Activated CD8-positive, alpha-beta T cell treated with anti-CD3 and anti-CD28 coated beads, Interleukin-2, amount 10 ng/mL, durations not matched to agents 7 days and 5 days (primary cell): ENCODE measurements at regions not wholly inside any gene's neighbourhood (a gene's known extent, or its start where the extent isn't known, plus 50 kb on each side); places are given as distances from the start of the nearest gene placed in this dataset.
"Not testable (repeated sequence)": the region's sequence is repeated elsewhere in the genome, so short reads cannot be mapped to it uniquely, and the experiment has no call there.

ENCODE experiments used
- ATAC-seq: fragments of 150-1000 bp; cut with Tn5 transposase; one replicate; pipeline ENCODE4 v1.10.0; 2021; ENCODE audit warnings: moderate library complexity
- CTCF ChIA-PET: fragments of 350-600 bp; sonication (Branson Sonifier 250); formaldehyde crosslinking; loops from one replicate; lab custom pipeline; 2021; ENCODE audit warnings: antibody characterized with exemption; lab: Charles Lee
- POLR2A ChIA-PET: fragments of 350-600 bp; sonication (Branson Sonifier 250); formaldehyde crosslinking; loops from one replicate; lab custom pipeline; 2021; ENCODE audit warnings: antibody characterized with exemption; lab: Charles Lee
- DNase-seq: peaks from one replicate; pipeline ENCODE4 v3.0.0-alpha.2; 2020
- H3K27ac Mint-ChIP-seq: one replicate; pipeline ENCODE4 v1.8.0; 2021; ENCODE audit warnings: mild to moderate bottlenecking, mixed read lengths
- H3K27me3 Mint-ChIP-seq: one replicate; pipeline ENCODE4 v1.8.0; 2021; ENCODE audit warnings: low read depth, mixed read lengths
- H3K36me3 Mint-ChIP-seq: one replicate; pipeline ENCODE4 v1.8.0; 2021; ENCODE audit warnings: low read depth, mixed read lengths
- H3K4me1 Mint-ChIP-seq: one replicate; pipeline ENCODE4 v1.8.0; 2021; ENCODE audit warnings: low read depth, mixed read lengths
- H3K4me3 Mint-ChIP-seq: one replicate; pipeline ENCODE4 v1.8.0; 2021; ENCODE audit warnings: mild to moderate bottlenecking, mixed read lengths
- H3K9me3 Mint-ChIP-seq: one replicate; pipeline ENCODE4 v1.8.0; 2022; ENCODE audit warnings: mixed read lengths; ENCODE audit not compliant: insufficient read depth

GRCh38 chr2:18986046-18986445 lies 372.4 kb downstream of the OSR1 start:
- no peak for DNase-seq
- Mint-ChIP-seq H3K4me1 (no peaks in the 10 kb centered on the region), H3K9me3 (no peaks in the 10 kb centered on the region), H3K36me3 (no peaks in the 10 kb centered on the region), H3K4me3 (no peak overlapping the region), H3K27me3 (no peaks in the 10 kb centered on the region), H3K27ac (no peak overlapping the region)
- no peak for ATAC-seq
- POLR2A ChIA-PET = no interaction called here
- CTCF ChIA-PET = no interaction called here

- CTCF ChIA-PET = no interaction called here
- POLR2A ChIA-PET = no interaction called here
- ATAC-seq = no peak
- Mint-ChIP-seq H3K4me1 (no peaks in the 10 kb centered on the region), H3K9me3 (no peaks in the 10 kb centered on the region), H3K36me3 (no peaks in the 10 kb centered on the region), H3K27ac (no peak overlapping the region), H3K27me3 (no peaks in the 10 kb centered on the region), H3K4me3 (no peak overlapping the region)
- no peak for DNase-seq
Measured at GRCh38 chr2:18980786-18981430, 377.5 kb downstream of the OSR1 start.

- H3K4me1 Mint-ChIP-seq = no peaks in the 10 kb centered on the region
- no peak for ATAC-seq
- H3K27ac Mint-ChIP-seq = no peak overlapping the region
- CTCF ChIA-PET = no interaction called here
- H3K9me3 Mint-ChIP-seq = no peaks in the 10 kb centered on the region
- H3K4me3 Mint-ChIP-seq = no peak overlapping the region
- no peaks in the 10 kb centered on the region for H3K27me3 Mint-ChIP-seq
- no peaks in the 10 kb centered on the region for H3K36me3 Mint-ChIP-seq
- DNase-seq = no peak
- POLR2A ChIA-PET = no interaction called here
Measured at GRCh38 chr2:18980104-18980785, 378.2 kb downstream of the OSR1 start.

GRCh38 chr2:18977409-18977808 lies 381.0 kb downstream of the OSR1 start:
- POLR2A ChIA-PET = no interaction called here
- DNase-seq (no peak), ATAC-seq (no peak)
- Mint-ChIP-seq H3K9me3 (no peaks in the 10 kb centered on the region), H3K4me3 (no peak overlapping the region), H3K27me3 (no peaks in the 10 kb centered on the region), H3K27ac (no peak overlapping the region), H3K36me3 (no peaks in the 10 kb centered on the region), H3K4me1 (no peaks in the 10 kb centered on the region)
- CTCF ChIA-PET = no interaction called here

- no peaks in the 10 kb centered on the region for H3K9me3 Mint-ChIP-seq
- POLR2A ChIA-PET = no interaction called here
Measured at GRCh38 chr2:18976168-18976961, 382.1 kb downstream of the OSR1 start.

GRCh38 chr2:18975506-18976167 lies 382.8 kb downstream of the OSR1 start:
- no peaks in the 10 kb centered on the region for H3K36me3 Mint-ChIP-seq
- H3K27me3 Mint-ChIP-seq = no peaks in the 10 kb centered on the region
- no peak overlapping the region for H3K27ac Mint-ChIP-seq
- ChIA-PET POLR2A (no interaction called here), CTCF (no interaction called here)
- no peak for DNase-seq
- no peak for ATAC-seq
- no peak overlapping the region for H3K4me3 Mint-ChIP-seq
- H3K4me1 Mint-ChIP-seq = no peaks in the 10 kb centered on the region
- no peaks in the 10 kb centered on the region for H3K9me3 Mint-ChIP-seq

More at GRCh38 chr2:18976168-18976961, 382.1 kb downstream of the OSR1 start:
- Mint-ChIP-seq H3K4me3 (no peak overlapping the region), H3K27me3 (no peaks in the 10 kb centered on the region), H3K4me1 (no peaks in the 10 kb centered on the region), H3K36me3 (no peaks in the 10 kb centered on the region), H3K27ac (no peak overlapping the region)
- CTCF ChIA-PET = no interaction called here
- DNase-seq (no peak), ATAC-seq (no peak)

GRCh38 chr2:18971628-18972027 lies 382.3 kb upstream of the NT5C1B start:
- Mint-ChIP-seq H3K9me3 (no peaks in the 10 kb centered on the region), H3K27ac (no peak overlapping the region), H3K4me3 (no peak overlapping the region), H3K36me3 (no peaks in the 10 kb centered on the region), H3K27me3 (no peaks in the 10 kb centered on the region), H3K4me1 (no peaks in the 10 kb centered on the region)
- CTCF ChIA-PET = no interaction called here
- POLR2A ChIA-PET = no interaction called here
- ATAC-seq (no peak), DNase-seq (no peak)

GRCh38 chr2:18971069-18971378 lies 381.7 kb upstream of the NT5C1B start:
- Mint-ChIP-seq H3K9me3 (no peaks in the 10 kb centered on the region), H3K36me3 (no peaks in the 10 kb centered on the region), H3K4me1 (no peaks in the 10 kb centered on the region), H3K27me3 (no peaks in the 10 kb centered on the region), H3K4me3 (no peak overlapping the region), H3K27ac (no peak overlapping the region)
- DNase-seq (no peak), ATAC-seq (no peak)
- ChIA-PET CTCF (no interaction called here), POLR2A (no interaction called here)

- ATAC-seq (no peak), DNase-seq (no peak)
- POLR2A ChIA-PET = no interaction called here
- no peak overlapping the region for H3K4me3 Mint-ChIP-seq
- no peak overlapping the region for H3K27ac Mint-ChIP-seq
- H3K36me3 Mint-ChIP-seq = no peaks in the 10 kb centered on the region
- no peaks in the 10 kb centered on the region for H3K4me1 Mint-ChIP-seq
- no peaks in the 10 kb centered on the region for H3K27me3 Mint-ChIP-seq
- CTCF ChIA-PET = no interaction called here
- H3K9me3 Mint-ChIP-seq = no peaks in the 10 kb centered on the region
Measured at GRCh38 chr2:18966131-18966530, 376.8 kb upstream of the NT5C1B start.

- H3K27ac Mint-ChIP-seq, H3K4me1 Mint-ChIP-seq, CTCF ChIA-PET, ATAC-seq, H3K36me3 Mint-ChIP-seq, H3K9me3 Mint-ChIP-seq, POLR2A ChIA-PET, H3K27me3 Mint-ChIP-seq, H3K4me3 Mint-ChIP-seq, DNase-seq: not testable (repeated sequence)
Measured at GRCh38 chr2:18963739-18964256, 374.4 kb upstream of the NT5C1B start.

- Mint-ChIP-seq H3K4me1 (no peaks in the 10 kb centered on the region), H3K9me3 (no peaks in the 10 kb centered on the region), H3K4me3 (no peak overlapping the region), H3K36me3 (no peaks in the 10 kb centered on the region), H3K27me3 (no peaks in the 10 kb centered on the region), H3K27ac (no peak overlapping the region)
- DNase-seq = no peak
- ChIA-PET POLR2A (interaction anchor here (0.6 kb wide), 1 partner anchor 66 kb away, joined by 3 read pairs; no protein-coding TSS in a partner anchor), CTCF (no interaction called here)
- ATAC-seq = no peak
Measured at GRCh38 chr2:18961991-18962421, 372.6 kb upstream of the NT5C1B start.
